Peyer's patch (tissue), 4 donors: ENCODE measurements at regions not wholly inside any gene's neighbourhood (a gene's known extent, or its start where the extent isn't known, plus 50 kb on each side); places are given as distances from the start of the nearest gene placed in this dataset.

Experiments used
- CTCF ChIP-seq, 6 experiments: fragments of 450-650 bp in 4 of 6; fragments of 200-600 bp in 2 of 6; sonication (generic) in 1 of 6; IDR thresholded peaks; one replicate each; pipeline ENCODE4 v1.5.1; 2017 to 2019; ENCODE audit warnings: antibody characterized with exemption in 6 of 6, mild to moderate bottlenecking in 3 of 6, moderate library complexity in 1 of 6
- POLR2A ChIP-seq, 2 donors: fragments of 450-650 bp; IDR thresholded peaks; one replicate each; pipeline ENCODE4 v1.5.1; 2017; ENCODE audit warnings: antibody characterized with exemption in 2 of 2, mild to moderate bottlenecking in 2 of 2, moderate library complexity in 2 of 2

GRCh38 chr4:100762738-100763137 lies 244.9 kb upstream of the EMCN start:
- TF ChIP-seq CTCF (IDR thresholded peaks at IDR 0.05) (no peak), POLR2A (IDR thresholded peaks at IDR 0.05) (no peak)
